ENCODE measurements at regions not wholly inside any gene's neighbourhood (a gene's known extent, or its start where the extent isn't known, plus 50 kb on each side); places are given as distances from the start of the nearest gene placed in this dataset.
"Not testable (repeated sequence)": the region's sequence is repeated elsewhere in the genome, so short reads cannot be mapped to it uniquely, and the experiment has no call there.

DNA sequence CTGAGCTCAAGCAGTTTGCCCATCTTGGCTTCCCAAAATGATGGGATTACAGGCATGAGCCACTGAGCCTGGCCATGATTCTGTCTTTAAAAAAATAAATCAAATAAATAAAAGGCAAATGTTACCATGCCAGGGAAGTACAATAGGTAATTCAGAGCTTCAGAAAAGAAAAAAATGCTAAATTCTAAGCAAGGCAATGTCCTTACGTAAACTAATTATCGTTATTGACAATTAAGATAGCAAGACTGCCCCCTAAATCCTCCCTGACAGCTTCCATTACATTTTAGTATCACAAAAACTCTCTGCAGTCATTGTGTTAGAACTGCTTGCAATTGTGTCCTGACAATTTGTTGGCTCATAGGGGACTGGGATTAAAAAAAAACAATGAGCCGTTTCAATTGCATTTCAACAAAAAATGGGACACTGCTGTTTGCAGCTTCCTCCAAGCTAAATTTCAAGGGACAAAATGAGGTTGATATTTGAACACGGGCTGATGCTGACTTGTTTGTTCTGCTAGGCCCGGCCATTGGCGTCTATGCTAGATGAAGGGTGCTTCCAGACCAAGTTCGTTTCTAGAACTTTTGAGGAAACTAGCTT, 88.9 kb downstream of the MOGAT1 start:
- Mint-ChIP-seq H3K4me1 (ENCODE audit: low read depth) (no peaks in the 10 kb centered on the region), H3K36me3 (ENCODE audit: low read depth) (no peaks in the 10 kb centered on the region), H3K9me3 (no peaks in the 10 kb centered on the region), H3K27me3 (peaks cover 1% of the 10 kb centered on the region), H3K27ac (no peak overlapping the region), H3K4me3 (no peak overlapping the region)
- TF ChIP-seq, protein P1, sequence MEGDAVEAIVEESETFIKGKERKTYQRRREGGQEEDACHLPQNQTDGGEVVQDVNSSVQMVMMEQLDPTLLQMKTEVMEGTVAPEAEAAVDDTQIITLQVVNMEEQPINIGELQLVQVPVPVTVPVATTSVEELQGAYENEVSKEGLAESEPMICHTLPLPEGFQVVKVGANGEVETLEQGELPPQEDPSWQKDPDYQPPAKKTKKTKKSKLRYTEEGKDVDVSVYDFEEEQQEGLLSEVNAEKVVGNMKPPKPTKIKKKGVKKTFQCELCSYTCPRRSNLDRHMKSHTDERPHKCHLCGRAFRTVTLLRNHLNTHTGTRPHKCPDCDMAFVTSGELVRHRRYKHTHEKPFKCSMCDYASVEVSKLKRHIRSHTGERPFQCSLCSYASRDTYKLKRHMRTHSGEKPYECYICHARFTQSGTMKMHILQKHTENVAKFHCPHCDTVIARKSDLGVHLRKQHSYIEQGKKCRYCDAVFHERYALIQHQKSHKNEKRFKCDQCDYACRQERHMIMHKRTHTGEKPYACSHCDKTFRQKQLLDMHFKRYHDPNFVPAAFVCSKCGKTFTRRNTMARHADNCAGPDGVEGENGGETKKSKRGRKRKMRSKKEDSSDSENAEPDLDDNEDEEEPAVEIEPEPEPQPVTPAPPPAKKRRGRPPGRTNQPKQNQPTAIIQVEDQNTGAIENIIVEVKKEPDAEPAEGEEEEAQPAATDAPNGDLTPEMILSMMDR (IDR thresholded peaks at IDR 0.05), result no peak
- ChIA-PET CTCF (interaction anchor here (0.7 to 1.6 kb wide), 5 partner anchors 10 to 71 kb away, joined by 3 read pairs; no protein-coding TSS in a partner anchor), POLR2A (no interaction called here)
- intact Hi-C loops (cut with micrococcal nuclease), result no loop called here
- no peak for DNase-seq
- ATAC-seq, result no peak

DNA sequence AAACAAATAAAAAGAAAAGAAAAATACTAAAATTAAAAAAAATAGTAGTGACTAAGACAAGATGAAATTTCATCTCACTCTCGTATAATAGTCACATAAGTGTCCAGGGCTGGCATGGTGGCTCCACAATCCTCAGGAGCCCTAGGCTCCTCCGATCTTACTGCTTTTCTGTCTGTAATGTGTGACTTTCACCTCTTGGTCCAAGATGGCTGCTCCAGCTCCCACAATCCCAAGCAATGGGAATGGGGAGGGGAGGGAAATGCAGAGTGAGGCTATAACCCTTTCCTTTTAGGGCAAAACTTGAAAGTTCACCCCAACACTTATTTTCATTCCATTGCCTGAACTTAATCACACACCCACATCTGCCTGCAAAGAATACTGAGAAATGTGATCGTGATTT, 90.4 kb downstream of the MOGAT1 start:
- no peak for DNase-seq
- intact Hi-C loops (cut with micrococcal nuclease), result no loop called here
- H3K4me1 Mint-ChIP-seq (ENCODE audit: low read depth), result no peaks in the 10 kb centered on the region
- peaks cover 1% of the 10 kb centered on the region for H3K27me3 Mint-ChIP-seq
- ChIA-PET POLR2A (interaction anchor here (0.6 kb wide), 1 partner anchor 11 kb away, joined by 3 read pairs; no protein-coding TSS in a partner anchor), CTCF (interaction anchor here (1.1 to 1.6 kb wide), 3 partner anchors 35 to 177 kb away, joined by 3 read pairs; no protein-coding TSS in a partner anchor)
- no peak for ATAC-seq
- TF ChIP-seq, protein P1 (IDR thresholded peaks at IDR 0.05), result no peak
- H3K27ac Mint-ChIP-seq, result no peak overlapping the region
- no peaks in the 10 kb centered on the region for H3K9me3 Mint-ChIP-seq
- no peaks in the 10 kb centered on the region for H3K36me3 Mint-ChIP-seq (ENCODE audit: low read depth)
- H3K4me3 Mint-ChIP-seq, result no peak overlapping the region

DNA sequence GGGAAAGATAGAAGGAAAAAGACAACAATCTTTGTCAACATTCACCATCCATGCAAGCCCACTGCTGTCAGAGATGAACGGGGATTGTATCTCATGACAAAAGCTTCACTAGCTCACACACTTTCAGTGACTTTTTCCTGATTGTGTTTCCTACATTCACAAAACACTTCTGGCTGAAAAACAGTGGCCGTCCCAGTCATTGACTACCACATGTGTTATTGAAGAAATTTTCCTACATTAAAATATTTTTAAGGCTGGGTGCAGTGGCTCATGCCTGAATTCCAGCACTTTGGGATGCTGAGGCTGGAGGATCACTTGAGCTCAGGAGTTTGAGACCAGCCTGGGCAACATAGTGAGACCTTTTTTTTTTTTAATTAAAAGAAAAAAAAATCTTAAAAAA, 90.9 kb downstream of the MOGAT1 start:
- H3K36me3 Mint-ChIP-seq (ENCODE audit: low read depth), result no peaks in the 10 kb centered on the region
- no peak overlapping the region for H3K4me3 Mint-ChIP-seq
- POLR2A ChIA-PET, result interaction anchor here (0.6 to 0.7 kb wide), 2 partner anchors 12 to 45 kb away, joined by 3 to 4 read pairs; no protein-coding TSS in a partner anchor
- CTCF ChIA-PET, result interaction anchor here (1.4 to 1.6 kb wide), 3 partner anchors 8 to 177 kb away, joined by 3 read pairs; no protein-coding TSS in a partner anchor
- TF ChIP-seq, protein P1 (IDR thresholded peaks at IDR 0.05), result no peak
- H3K27ac Mint-ChIP-seq, result no peak overlapping the region
- peaks cover 1% of the 10 kb centered on the region for H3K27me3 Mint-ChIP-seq
- H3K4me1 Mint-ChIP-seq (ENCODE audit: low read depth), result no peaks in the 10 kb centered on the region
- DNase-seq (no peak), ATAC-seq (no peak)
- no peaks in the 10 kb centered on the region for H3K9me3 Mint-ChIP-seq
- intact Hi-C loops (cut with micrococcal nuclease), result no loop called here

DNA sequence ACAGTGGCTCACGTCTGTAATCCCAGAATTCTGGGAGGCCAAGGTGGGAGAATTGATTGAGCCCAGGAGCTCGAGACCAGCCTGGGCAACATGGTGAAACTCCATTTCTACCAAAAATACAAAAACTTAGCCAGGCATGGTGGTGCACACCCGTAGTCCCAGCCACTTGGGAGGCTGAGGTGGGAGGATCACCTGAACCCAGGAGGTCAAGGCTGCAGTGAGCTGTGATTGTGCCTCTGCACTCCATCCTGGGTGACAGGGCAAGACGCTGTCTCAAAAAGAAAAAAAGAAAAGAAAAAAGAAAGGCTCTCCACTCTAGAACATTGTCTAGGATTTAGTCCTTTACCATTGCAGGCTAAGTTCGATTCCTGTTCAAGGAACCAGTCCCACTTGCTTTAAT, 94.4 kb downstream of the MOGAT1 start:
- intact Hi-C loops (cut with micrococcal nuclease); H3K27me3 Mint-ChIP-seq; POLR2A ChIA-PET; ATAC-seq; H3K4me1 Mint-ChIP-seq (ENCODE audit: low read depth); CTCF ChIA-PET; H3K9me3 Mint-ChIP-seq; H3K36me3 Mint-ChIP-seq (ENCODE audit: low read depth); H3K27ac Mint-ChIP-seq; DNase-seq; H3K4me3 Mint-ChIP-seq: not testable (repeated sequence)

DNA sequence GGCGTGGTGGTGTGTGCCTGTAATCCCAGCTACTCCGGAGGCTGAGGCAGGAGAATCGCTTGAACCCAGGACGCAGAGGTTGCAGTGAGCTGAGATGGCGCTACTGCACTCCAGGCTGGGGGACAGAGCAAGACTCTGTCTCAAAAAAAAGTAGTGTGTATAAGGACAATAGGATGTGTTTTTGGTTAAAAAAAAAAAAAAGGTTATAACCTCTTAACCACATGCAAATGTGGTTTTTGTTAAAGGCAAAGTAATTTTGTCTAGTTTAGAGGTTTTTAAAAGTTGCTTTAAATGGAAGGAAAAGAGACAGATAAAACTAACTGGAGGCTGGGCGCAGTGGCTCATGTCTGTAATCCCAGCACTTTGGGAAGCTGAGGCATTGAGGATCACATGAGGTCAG, 92.8 kb upstream of the ACSL3 start:
- H3K27ac Mint-ChIP-seq; H3K36me3 Mint-ChIP-seq (ENCODE audit: low read depth); intact Hi-C loops (cut with micrococcal nuclease); DNase-seq; H3K27me3 Mint-ChIP-seq; ATAC-seq; H3K4me1 Mint-ChIP-seq (ENCODE audit: low read depth); H3K9me3 Mint-ChIP-seq; POLR2A ChIA-PET; CTCF ChIA-PET; H3K4me3 Mint-ChIP-seq: not testable (repeated sequence)

DNA sequence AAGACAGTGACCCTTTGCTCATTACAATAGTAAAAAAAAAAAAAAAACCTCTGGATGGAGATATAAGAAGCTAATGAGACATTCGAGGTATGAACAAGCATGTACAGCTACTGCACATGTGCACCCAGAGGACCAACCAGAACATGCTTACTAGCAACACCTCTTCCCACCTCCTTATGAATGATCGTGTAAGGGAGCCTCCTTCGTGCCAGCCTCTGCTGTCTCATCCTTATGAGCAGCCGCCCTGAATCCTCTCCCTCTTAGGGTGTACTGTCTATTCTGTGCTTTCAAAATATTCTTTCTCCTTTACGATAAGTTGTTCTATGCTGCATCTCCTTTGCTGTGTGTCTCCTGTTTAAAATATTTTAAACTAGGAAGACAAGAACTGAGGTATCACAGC, 91.4 kb upstream of the ACSL3 start:
- CTCF ChIA-PET, result no interaction called here
- peaks cover 9% of the 10 kb centered on the region for H3K27me3 Mint-ChIP-seq

More for the DNA sequence above, 91.4 kb upstream of the ACSL3 start:
- ATAC-seq (no peak), DNase-seq (no peak)
- Mint-ChIP-seq H3K9me3 (no peaks in the 10 kb centered on the region), H3K4me1 (ENCODE audit: low read depth) (no peaks in the 10 kb centered on the region), H3K27ac (no peak overlapping the region), H3K4me3 (no peak overlapping the region), H3K36me3 (ENCODE audit: low read depth) (no peaks in the 10 kb centered on the region)
- POLR2A ChIA-PET, result no interaction called here
- TF ChIP-seq, protein P1 (IDR thresholded peaks at IDR 0.05), result no peak
- intact Hi-C loops (cut with micrococcal nuclease), result no loop called here
